Fibroblast of lung (primary cell): ENCODE measurements at regions not wholly inside any gene's neighbourhood (a gene's known extent, or its start where the extent isn't known, plus 50 kb on each side); places are given as distances from the start of the nearest gene placed in this dataset.

Source experiments
- CTCF ChIP-seq, 2 donors: IDR thresholded peaks in 1 of 2; conservative IDR thresholded peaks in 1 of 2; 1 replicate in 1 of 2; 2 replicates in 1 of 2; pipeline ENCODE4 v1.5.1; 2011 to 2012; ENCODE audit warnings: low read length in 2 of 2, control low read depth in 1 of 2, inconsistent platforms in 1 of 2, low read depth in 1 of 2, mild to moderate bottlenecking in 1 of 2
- EZH2 ChIP-seq: IDR thresholded peaks from 2 replicates; pipeline ENCODE4 v1.5.1; 2012; ENCODE audit warnings: low read length, control low read depth, mild to moderate bottlenecking; ENCODE audit errors: missing control alignments

- TF ChIP-seq EZH2: no peak
- no peak for TF ChIP-seq CTCF (conservative IDR thresholded peaks at IDR 0.05 in 1 of 2, IDR thresholded peaks at IDR 0.05 in 1 of 2; ENCODE audit: low read depth in 1 of 2, low read length in 2 of 2)
Observed at GRCh38 chr5:68966596-68966995, 127.2 kb upstream of the SLC30A5 start.
